GM13976 (cell line): ENCODE measurements at regions not wholly inside any gene's neighbourhood (a gene's known extent, or its start where the extent isn't known, plus 50 kb on each side); places are given as distances from the start of the nearest gene placed in this dataset.

Experiments used
- DNase-seq: peaks from one replicate; pipeline ENCODE4 v3.0.0; 2012; ENCODE audit warnings: low spot score
- CTCF ChIP-seq: IDR thresholded peaks from 2 replicates; pipeline ENCODE4 v1.5.1; 2012; ENCODE audit warnings: borderline replicate concordance, mild to moderate bottlenecking; ENCODE audit not compliant: insufficient read depth; ENCODE audit errors: extremely low read depth, missing control alignments, control extremely low read depth
- in situ Hi-C: fragments of 300-500 bp; cut with MboI; formaldehyde crosslinking; loops from one replicate; pipeline ENCODE4 v1.12.0; 2022; ENCODE audit warnings: low sequenced_read_pairs, mixed read lengths, inconsistent platforms; ENCODE audit not compliant: unreplicated experiment

DNA sequence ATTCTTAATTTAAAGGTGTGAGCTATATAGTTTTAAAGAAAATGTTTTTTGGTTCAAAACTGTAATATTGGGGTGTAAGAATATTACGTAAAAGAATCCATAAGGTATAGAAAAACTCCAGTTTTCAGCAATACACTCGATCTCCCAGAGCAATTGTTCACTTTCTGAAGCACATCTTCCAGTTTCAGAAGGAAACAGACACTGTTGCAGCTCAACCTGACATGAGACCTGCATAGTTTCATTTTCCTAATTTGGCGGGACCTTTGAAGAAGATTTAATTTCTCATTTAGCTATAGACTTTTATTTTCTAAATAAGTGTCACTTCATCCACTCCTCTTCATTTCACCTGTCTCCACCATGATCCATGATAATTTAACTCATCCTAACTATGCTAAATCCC is 281.5 kb downstream of the HTR1B start:
- no peak for DNase-seq
- TF ChIP-seq CTCF: no peak
- in situ Hi-C loops: no loop called here

GRCh38 chr6:77180326-77180725 is 283.0 kb downstream of the HTR1B start:
- no peak for TF ChIP-seq CTCF
- in situ Hi-C loops: no loop called here
- DNase-seq: no peak

DNA sequence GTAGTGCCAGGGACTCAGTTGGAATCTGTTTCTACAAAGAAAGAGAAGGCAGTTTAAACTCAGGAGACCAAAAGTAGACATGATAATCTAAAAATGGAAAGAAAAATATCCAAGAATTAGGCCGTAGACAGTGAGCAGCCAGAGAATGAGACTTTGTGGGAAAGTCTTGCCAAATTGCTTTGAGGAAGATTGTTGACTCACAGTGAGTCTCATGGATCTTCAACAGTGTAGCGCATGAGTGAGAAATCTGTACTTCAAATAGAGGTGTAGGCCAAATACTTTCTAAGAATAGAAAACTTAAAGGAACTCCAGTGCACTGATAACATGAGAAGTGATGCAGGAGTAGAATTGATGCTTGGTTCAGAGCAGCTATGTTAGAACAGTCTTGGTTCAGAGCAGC is 284.5 kb downstream of the HTR1B start:
- TF ChIP-seq CTCF: no peak
- in situ Hi-C loops: no loop called here
- DNase-seq: no peak

DNA sequence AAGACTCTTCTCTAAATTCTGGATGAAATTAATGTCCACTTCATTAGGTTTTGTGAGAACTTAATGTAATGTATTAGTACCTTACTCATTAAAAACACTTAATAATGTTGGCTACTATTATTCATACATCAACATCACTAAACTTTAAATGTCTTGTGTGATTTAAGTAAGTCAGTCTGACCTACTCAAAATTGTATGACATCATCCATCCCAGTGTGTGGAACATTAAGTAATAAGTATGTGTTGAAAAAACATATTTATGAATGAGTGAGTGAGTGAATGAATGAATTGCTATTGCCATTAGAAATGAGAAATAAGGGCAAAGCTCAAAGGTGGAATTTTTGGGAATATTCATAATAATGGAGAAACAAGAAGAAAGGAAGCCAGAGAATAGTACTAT is 285.8 kb downstream of the HTR1B start:
- in situ Hi-C loops: no loop called here
- DNase-seq: no peak
- TF ChIP-seq CTCF: no peak

GRCh38 chr6:77173472-77174074 is 289.7 kb downstream of the HTR1B start:
- no peak for DNase-seq
- TF ChIP-seq CTCF: no peak
- in situ Hi-C loops: no loop called here

GRCh38 chr6:77172578-77172977 is 290.7 kb downstream of the HTR1B start:
- in situ Hi-C loops: no loop called here
- no peak for TF ChIP-seq CTCF
- DNase-seq: no peak
